ENCODE measurements at regions not wholly inside any gene's neighbourhood (a gene's known extent, or its start where the extent isn't known, plus 50 kb on each side); places are given as distances from the start of the nearest gene placed in this dataset.
A peak's percentile ranks its signal among the peaks of the same experiment; 100 is the strongest.

- ATAC-seq (replicated peaks in 6 of 8) = peak in 2 of 8 experiments; percentile 62 to 66
- H3K27ac ChIP-seq = no peak overlapping the region
- WGBS, 10 experiments = 60 to 100% (median 73%) methylated on average over 1 to 2 of the region's 2 CpGs; no CpG with 5 or more reads in 7 of the 10 experiments
- no peak overlapping the region for H3K4me3 ChIP-seq
- in situ Hi-C loops (cut with MboI; ENCODE audit: low pct_unique_long_range_greater_than_20kb in 2 of 9, low sequenced_read_pairs in 9 of 9, unreplicated experiment in 9 of 9) = loop anchor here in 1 of 9 experiments (25.0 kb wide), 1 partner anchor 581 kb away; no protein-coding TSS in a partner anchor
- no peaks in the 10 kb centered on the region for H3K4me1 ChIP-seq (replicated peaks in 1 of 2)
Measured at GRCh38 chr6:119717942-119718341, 368.4 kb upstream of the MAN1A1 start.

- Histone ChIP-seq H3K4me1 (replicated peaks in 1 of 2) (no peaks in the 10 kb centered on the region), H3K4me3 (no peak overlapping the region), H3K27ac (no peak overlapping the region)
- in situ Hi-C loops (cut with MboI; ENCODE audit: low pct_unique_long_range_greater_than_20kb in 2 of 9, low sequenced_read_pairs in 9 of 9, unreplicated experiment in 9 of 9) = loop anchor here in 1 of 9 experiments (25.0 kb wide), 1 partner anchor 579 kb away; no protein-coding TSS in a partner anchor
- 60 to 100% (median 90%) methylated on average over 1 to 2 of the region's 2 CpGs; no CpG with 5 or more reads in 4 of the 10 experiments for WGBS, 10 experiments
- ATAC-seq (replicated peaks in 6 of 8) = no peak
Measured at GRCh38 chr6:119716668-119717270, 367.2 kb upstream of the MAN1A1 start.

- Histone ChIP-seq H3K4me3 (no peak overlapping the region), H3K27ac (no peak overlapping the region), H3K4me1 (replicated peaks in 1 of 2) (no peaks in the 10 kb centered on the region)
- in situ Hi-C loops (cut with MboI; ENCODE audit: low pct_unique_long_range_greater_than_20kb in 2 of 9, low sequenced_read_pairs in 9 of 9, unreplicated experiment in 9 of 9) = loop anchor here in 1 of 9 experiments (25.0 kb wide), 1 partner anchor 577 kb away; no protein-coding TSS in a partner anchor
- no peak for ATAC-seq (replicated peaks in 6 of 8)
Measured at GRCh38 chr6:119713903-119714302, 364.3 kb upstream of the MAN1A1 start.

GRCh38 chr6:119686644-119687043 is 337.1 kb upstream of the MAN1A1 start:
- no peak overlapping the region for H3K27ac ChIP-seq
- ATAC-seq (replicated peaks in 6 of 8) = no peak
- H3K4me3 ChIP-seq = no peak overlapping the region
- no peaks in the 10 kb centered on the region for H3K4me1 ChIP-seq (replicated peaks in 1 of 2)
- WGBS, 10 experiments = 17 to 100% (median 55%) methylated on average over 1 of the region's 1 CpG; no CpG with 5 or more reads in 4 of the 10 experiments
- in situ Hi-C loops (cut with MboI; ENCODE audit: low pct_unique_long_range_greater_than_20kb in 2 of 9, low sequenced_read_pairs in 9 of 9, unreplicated experiment in 9 of 9) = no loop called here

- no peak overlapping the region for H3K4me3 ChIP-seq
- in situ Hi-C loops (cut with MboI; ENCODE audit: low pct_unique_long_range_greater_than_20kb in 2 of 9, low sequenced_read_pairs in 9 of 9, unreplicated experiment in 9 of 9) = no loop called here
- ATAC-seq (replicated peaks in 6 of 8) = no peak
- no peak overlapping the region for H3K27ac ChIP-seq
- no peaks in the 10 kb centered on the region for H3K4me1 ChIP-seq (replicated peaks in 1 of 2)
Measured at GRCh38 chr6:119686240-119686639, 336.7 kb upstream of the MAN1A1 start.

- Histone ChIP-seq H3K4me1 (replicated peaks in 1 of 2) (no peaks in the 10 kb centered on the region), H3K4me3 (no peak overlapping the region), H3K27ac (no peak overlapping the region)
- in situ Hi-C loops (cut with MboI; ENCODE audit: low pct_unique_long_range_greater_than_20kb in 2 of 9, low sequenced_read_pairs in 9 of 9, unreplicated experiment in 9 of 9) = no loop called here
- ATAC-seq (replicated peaks in 6 of 8) = no peak
- WGBS, 10 experiments = 23 to 100% (median 87%) methylated on average over 1 to 2 of the region's 2 CpGs; no CpG with 5 or more reads in 2 of the 10 experiments
Measured at GRCh38 chr6:119683671-119684070, 334.1 kb upstream of the MAN1A1 start.

- 0 to 68% (median 60%) methylated on average over 1 to 2 of the region's 2 CpGs; no CpG with 5 or more reads in 3 of the 10 experiments for WGBS, 10 experiments
Measured at GRCh38 chr6:119683031-119683430, 333.5 kb upstream of the MAN1A1 start.

GRCh38 chr6:119678961-119679360 is 329.4 kb upstream of the MAN1A1 start:
- no peak overlapping the region for H3K4me3 ChIP-seq
- H3K27ac ChIP-seq = no peak overlapping the region
- in situ Hi-C loops (cut with MboI; ENCODE audit: low pct_unique_long_range_greater_than_20kb in 2 of 9, low sequenced_read_pairs in 9 of 9, unreplicated experiment in 9 of 9) = no loop called here
- 67 to 95% (median 79%) methylated on average over 2 to 3 of the region's 3 CpGs for WGBS, 10 experiments
- H3K4me1 ChIP-seq (replicated peaks in 1 of 2) = peaks cover 6 to 8% of the 10 kb centered on the region in 2 donors
- ATAC-seq (replicated peaks in 6 of 8) = no peak

More at GRCh38 chr6:119683031-119683430, 333.5 kb upstream of the MAN1A1 start:
- H3K27ac ChIP-seq = no peak overlapping the region
- peak in 1 of 8 experiments; percentile 41 for ATAC-seq (replicated peaks in 6 of 8)
- in situ Hi-C loops (cut with MboI; ENCODE audit: low pct_unique_long_range_greater_than_20kb in 2 of 9, low sequenced_read_pairs in 9 of 9, unreplicated experiment in 9 of 9) = no loop called here
- H3K4me1 ChIP-seq (replicated peaks in 1 of 2) = peaks cover 0 to under 1% of the 10 kb centered on the region in 2 donors
- H3K4me3 ChIP-seq = no peak overlapping the region

- Histone ChIP-seq H3K4me3 (no peak overlapping the region), H3K4me1 (replicated peaks in 1 of 2) (peaks cover 14 to 15% of the 10 kb centered on the region in 2 donors), H3K27ac (no peak overlapping the region)
- WGBS, 10 experiments = 20 to 71% (median 53%) methylated on average over 1 to 2 of the region's 2 CpGs; no CpG with 5 or more reads in 2 of the 10 experiments
- in situ Hi-C loops (cut with MboI; ENCODE audit: low pct_unique_long_range_greater_than_20kb in 2 of 9, low sequenced_read_pairs in 9 of 9, unreplicated experiment in 9 of 9) = no loop called here
- ATAC-seq (replicated peaks in 6 of 8) = peak in 3 of 8 experiments; percentile 35 to 59 (median 43)
Measured at GRCh38 chr6:119677384-119677783, 327.8 kb upstream of the MAN1A1 start.

GRCh38 chr6:119676961-119677360 is 327.4 kb upstream of the MAN1A1 start:
- no peak for ATAC-seq (replicated peaks in 6 of 8)
- in situ Hi-C loops (cut with MboI; ENCODE audit: low pct_unique_long_range_greater_than_20kb in 2 of 9, low sequenced_read_pairs in 9 of 9, unreplicated experiment in 9 of 9) = no loop called here
- WGBS, 10 experiments = 17 to 93% (median 71%) methylated on average over 3 to 4 of the region's 4 CpGs; no CpG with 5 or more reads in 2 of the 10 experiments

GRCh38 chr6:119676230-119676629 is 326.7 kb upstream of the MAN1A1 start:
- in situ Hi-C loops (cut with MboI; ENCODE audit: low pct_unique_long_range_greater_than_20kb in 2 of 9, low sequenced_read_pairs in 9 of 9, unreplicated experiment in 9 of 9) = no loop called here
- no peak for ATAC-seq (replicated peaks in 6 of 8)
- WGBS, 10 experiments = 73 to 100% (median 90%) methylated on average over 1 of the region's 1 CpG; no CpG with 5 or more reads in 4 of the 10 experiments

More at GRCh38 chr6:119676961-119677360, 327.4 kb upstream of the MAN1A1 start:
- Histone ChIP-seq H3K4me3 (no peak overlapping the region), H3K4me1 (replicated peaks in 1 of 2) (peaks cover 15% of the 10 kb centered on the region in 2 donors), H3K27ac (no peak overlapping the region)

GRCh38 chr6:119673741-119674140 is 324.2 kb upstream of the MAN1A1 start:
- Histone ChIP-seq H3K27ac (no peak overlapping the region), H3K4me3 (no peak overlapping the region), H3K4me1 (replicated peaks in 1 of 2) (peaks cover 15% of the 10 kb centered on the region in 2 donors)
- in situ Hi-C loops (cut with MboI; ENCODE audit: low pct_unique_long_range_greater_than_20kb in 2 of 9, low sequenced_read_pairs in 9 of 9, unreplicated experiment in 9 of 9) = no loop called here
- no peak for ATAC-seq (replicated peaks in 6 of 8)

More at GRCh38 chr6:119676230-119676629, 326.7 kb upstream of the MAN1A1 start:
- peaks cover 15% of the 10 kb centered on the region in 2 donors for H3K4me1 ChIP-seq (replicated peaks in 1 of 2)
- H3K27ac ChIP-seq = no peak overlapping the region
- no peak overlapping the region for H3K4me3 ChIP-seq

GRCh38 chr6:119672725-119673124 is 323.2 kb upstream of the MAN1A1 start:
- H3K27ac ChIP-seq = no peak overlapping the region
- WGBS, 10 experiments = 0 to 83% (median 25%) methylated on average over 1 of the region's 1 CpG; no CpG with 5 or more reads in 3 of the 10 experiments
- in situ Hi-C loops (cut with MboI; ENCODE audit: low pct_unique_long_range_greater_than_20kb in 2 of 9, low sequenced_read_pairs in 9 of 9, unreplicated experiment in 9 of 9) = no loop called here
- peak in 4 of 8 experiments; percentile 32 to 50 (median 38) for ATAC-seq (replicated peaks in 6 of 8)
- H3K4me3 ChIP-seq = no peak overlapping the region
- H3K4me1 ChIP-seq (replicated peaks in 1 of 2) = peaks cover 11 to 13% of the 10 kb centered on the region in 2 donors

- H3K27ac ChIP-seq = no peak overlapping the region
- H3K4me1 ChIP-seq (replicated peaks in 1 of 2) = peaks cover 7 to 9% of the 10 kb centered on the region in 2 donors
- ATAC-seq (replicated peaks in 6 of 8) = no peak
- no peak overlapping the region for H3K4me3 ChIP-seq
- in situ Hi-C loops (cut with MboI; ENCODE audit: low pct_unique_long_range_greater_than_20kb in 2 of 9, low sequenced_read_pairs in 9 of 9, unreplicated experiment in 9 of 9) = no loop called here
- 40 to 100% (median 90%) methylated on average over 1 to 2 of the region's 2 CpGs for WGBS, 10 experiments
Measured at GRCh38 chr6:119671105-119671504, 321.5 kb upstream of the MAN1A1 start.

Measured in motor neuron (in vitro differentiated cells).